Activated T-cell treated with anti-CD3 and anti-CD28 coated beads, Interleukin-2, amount 50 U/mL, for 4 hours (primary cell): ENCODE measurements at regions not wholly inside any gene's neighbourhood (a gene's known extent, or its start where the extent isn't known, plus 50 kb on each side); places are given as distances from the start of the nearest gene placed in this dataset.

Source experiments
- ATAC-seq, 2 donors: fragments of 200-7000 bp; cut with Tn5 transposase; one replicate each; pipeline ENCODE4 v1.10.0; 2021
- DNase-seq: peaks from one replicate; pipeline ENCODE4 v3.0.0-alpha.2; 2020
- H3K27me3 Mint-ChIP-seq: one replicate; pipeline ENCODE4 v1.8.0; 2021; ENCODE audit warnings: low read depth, mixed read lengths
- H3K36me3 Mint-ChIP-seq: one replicate; pipeline ENCODE4 v1.8.0; 2022; ENCODE audit warnings: mixed read lengths; ENCODE audit not compliant: insufficient read depth
- H3K4me1 Mint-ChIP-seq: one replicate; pipeline ENCODE4 v1.8.0; 2021; ENCODE audit warnings: low read depth, mixed read lengths
- H3K4me3 Mint-ChIP-seq: one replicate; pipeline ENCODE4 v1.8.0; 2021; ENCODE audit warnings: mild to moderate bottlenecking, moderate library complexity, mixed read lengths
- H3K9me3 Mint-ChIP-seq: one replicate; pipeline ENCODE4 v1.8.0; 2021; ENCODE audit warnings: mixed read lengths

DNA sequence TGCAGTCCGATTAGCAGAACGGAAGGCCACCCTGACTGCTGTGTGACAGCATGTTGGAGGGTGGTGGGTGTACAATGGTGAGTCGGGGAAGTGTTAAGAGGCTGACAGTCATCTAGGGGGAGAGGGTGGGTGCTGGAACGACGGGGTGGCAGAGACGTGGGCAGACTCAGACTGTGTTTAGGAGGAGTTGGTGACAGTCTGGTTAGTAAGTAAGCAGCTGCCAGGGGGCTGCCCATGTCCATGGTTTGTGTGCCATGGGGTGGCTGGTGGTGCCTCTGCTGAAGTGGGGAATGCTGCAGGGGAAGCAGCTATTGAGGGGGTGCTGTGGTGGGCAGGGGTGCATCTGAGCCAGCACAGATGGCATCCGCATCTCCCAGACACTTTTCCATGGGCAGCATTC lies 51.3 kb upstream of the BOD1 start:
- H3K4me1 Mint-ChIP-seq: no peaks in the 10 kb centered on the region
- ATAC-seq: no peak
- DNase-seq: no peak
- H3K4me3 Mint-ChIP-seq: no peak overlapping the region
- H3K27me3 Mint-ChIP-seq: peaks cover 5% of the 10 kb centered on the region
- no peaks in the 10 kb centered on the region for H3K9me3 Mint-ChIP-seq
- H3K36me3 Mint-ChIP-seq: no peaks in the 10 kb centered on the region

DNA sequence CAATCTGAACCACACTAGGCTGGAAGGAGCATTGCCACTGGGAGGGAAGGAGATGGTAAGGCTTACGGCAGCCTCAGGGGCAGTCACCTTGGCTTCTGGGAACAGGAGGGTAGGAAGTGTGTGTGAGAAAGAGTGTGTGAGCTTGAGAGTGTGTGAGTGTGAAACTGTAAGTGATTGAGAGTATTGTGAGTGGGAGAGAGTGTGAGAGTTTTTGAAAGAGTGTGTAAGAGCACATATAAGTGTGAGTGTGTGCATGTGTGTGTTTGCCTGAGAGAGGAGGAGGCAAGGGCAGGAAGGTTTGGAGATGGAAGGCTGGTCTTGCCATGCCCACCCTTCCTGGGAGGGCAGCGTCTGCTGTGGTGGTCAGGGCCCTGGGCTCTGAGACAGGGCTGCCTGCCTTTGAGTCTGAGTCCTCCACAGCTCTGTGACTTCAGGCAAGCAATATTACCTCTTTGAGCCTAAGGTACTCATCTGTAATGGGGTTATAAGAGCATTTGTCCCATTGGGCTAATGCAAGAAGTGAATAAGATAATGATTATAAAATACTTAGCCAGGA lies 51.9 kb upstream of the BOD1 start:
- no peak for ATAC-seq
- no peak for DNase-seq
- Mint-ChIP-seq H3K9me3 (no peaks in the 10 kb centered on the region), H3K27me3 (peaks cover 5% of the 10 kb centered on the region), H3K4me1 (no peaks in the 10 kb centered on the region), H3K36me3 (no peaks in the 10 kb centered on the region), H3K4me3 (no peak overlapping the region)

DNA sequence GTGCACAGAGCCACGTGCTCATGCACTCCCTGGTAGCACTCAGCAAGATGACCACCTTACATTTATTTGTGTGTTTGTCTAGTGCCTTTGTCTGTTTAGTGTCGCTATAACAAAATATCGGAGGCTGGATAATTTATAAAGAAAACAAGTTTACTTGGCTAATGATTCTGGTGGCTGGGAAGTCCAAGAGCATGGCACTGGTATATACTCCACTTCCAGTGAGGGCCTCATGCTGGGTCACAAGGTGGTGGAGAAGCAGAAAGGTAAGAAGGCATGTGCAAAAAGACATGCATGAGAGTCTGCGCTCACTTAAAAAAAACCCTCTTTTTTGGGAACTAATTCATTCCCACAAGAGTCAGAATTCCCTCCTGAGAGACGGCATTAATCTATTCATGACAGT lies 52.5 kb upstream of the BOD1 start:
- H3K4me1 Mint-ChIP-seq: no peaks in the 10 kb centered on the region
- ATAC-seq (no peak), DNase-seq (no peak)
- H3K4me3 Mint-ChIP-seq: no peak overlapping the region
- peaks cover 6% of the 10 kb centered on the region for H3K27me3 Mint-ChIP-seq
- H3K36me3 Mint-ChIP-seq: no peaks in the 10 kb centered on the region
- no peaks in the 10 kb centered on the region for H3K9me3 Mint-ChIP-seq

DNA sequence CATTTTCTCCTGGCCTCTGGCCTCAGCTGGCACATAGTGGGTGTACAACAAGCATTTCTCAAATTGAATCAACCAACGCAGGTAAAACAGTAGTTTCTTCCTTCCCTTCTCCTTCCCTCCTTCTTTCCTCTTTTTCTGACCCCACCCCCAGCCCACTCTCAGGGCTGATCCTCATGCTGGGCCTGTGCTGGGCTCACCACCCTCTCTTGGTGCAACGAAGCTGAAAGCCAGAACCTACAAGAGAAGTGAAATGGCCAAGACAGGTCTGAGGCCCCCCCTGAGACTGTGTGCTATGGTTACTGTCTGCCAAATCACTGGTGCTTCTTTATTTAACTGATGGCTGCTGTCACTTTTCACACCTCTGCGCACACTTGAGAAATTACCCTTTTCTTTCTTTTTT lies 53.0 kb upstream of the BOD1 start:
- no peaks in the 10 kb centered on the region for H3K4me1 Mint-ChIP-seq
- peaks cover 6% of the 10 kb centered on the region for H3K27me3 Mint-ChIP-seq
- H3K9me3 Mint-ChIP-seq: no peaks in the 10 kb centered on the region
- H3K4me3 Mint-ChIP-seq: no peak overlapping the region
- ATAC-seq (no peak), DNase-seq (no peak)
- no peaks in the 10 kb centered on the region for H3K36me3 Mint-ChIP-seq

DNA sequence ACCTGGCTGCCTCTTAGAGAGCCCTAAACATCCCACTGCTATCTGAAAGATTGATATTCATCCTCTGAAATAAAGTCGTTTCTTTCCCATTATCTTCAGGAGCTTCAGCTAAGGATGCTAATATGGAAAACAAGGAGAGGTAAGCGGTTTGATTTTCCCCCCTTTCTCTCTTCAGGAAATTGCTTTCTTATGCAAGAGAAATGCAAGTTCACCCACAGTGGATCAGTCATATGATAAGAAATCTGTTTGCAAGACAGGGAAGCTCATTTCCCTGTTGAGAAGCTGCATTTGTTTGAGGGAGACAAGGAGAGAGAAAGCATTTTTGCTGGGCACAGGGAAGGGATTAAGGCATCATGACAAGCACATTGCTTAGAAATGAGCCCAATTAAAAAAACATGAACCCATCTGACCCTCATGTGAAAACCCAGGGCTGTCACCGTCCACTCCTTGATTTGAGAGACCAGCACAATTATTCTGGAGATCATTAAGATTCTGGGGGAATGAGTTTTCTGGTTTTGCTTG lies 53.7 kb upstream of the BOD1 start:
- H3K4me3 Mint-ChIP-seq: no peak overlapping the region
- DNase-seq: no peak
- H3K4me1 Mint-ChIP-seq: no peaks in the 10 kb centered on the region
- ATAC-seq: no peak
- no peaks in the 10 kb centered on the region for H3K36me3 Mint-ChIP-seq
- H3K27me3 Mint-ChIP-seq: peaks cover 6% of the 10 kb centered on the region
- peaks cover 4% of the 10 kb centered on the region for H3K9me3 Mint-ChIP-seq

DNA sequence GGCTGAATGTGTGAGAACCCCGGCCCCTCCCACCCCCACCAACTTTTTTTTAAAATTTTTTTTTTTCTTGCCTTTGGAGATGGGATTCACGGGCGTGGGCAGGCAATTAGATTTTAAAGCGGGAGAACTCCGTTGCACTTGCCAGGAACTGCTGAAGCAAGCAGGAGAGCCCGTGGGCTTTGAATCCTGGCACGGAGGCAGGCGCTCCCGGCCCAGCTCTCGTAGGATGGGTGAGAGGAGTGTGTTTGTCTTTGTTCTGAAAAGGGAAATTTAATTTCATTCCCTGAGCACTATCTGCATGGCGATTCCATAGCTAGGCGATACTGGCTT lies 54.3 kb upstream of the BOD1 start:
- no peak for ATAC-seq
- no peaks in the 10 kb centered on the region for H3K36me3 Mint-ChIP-seq
- no peak for DNase-seq

DNA sequence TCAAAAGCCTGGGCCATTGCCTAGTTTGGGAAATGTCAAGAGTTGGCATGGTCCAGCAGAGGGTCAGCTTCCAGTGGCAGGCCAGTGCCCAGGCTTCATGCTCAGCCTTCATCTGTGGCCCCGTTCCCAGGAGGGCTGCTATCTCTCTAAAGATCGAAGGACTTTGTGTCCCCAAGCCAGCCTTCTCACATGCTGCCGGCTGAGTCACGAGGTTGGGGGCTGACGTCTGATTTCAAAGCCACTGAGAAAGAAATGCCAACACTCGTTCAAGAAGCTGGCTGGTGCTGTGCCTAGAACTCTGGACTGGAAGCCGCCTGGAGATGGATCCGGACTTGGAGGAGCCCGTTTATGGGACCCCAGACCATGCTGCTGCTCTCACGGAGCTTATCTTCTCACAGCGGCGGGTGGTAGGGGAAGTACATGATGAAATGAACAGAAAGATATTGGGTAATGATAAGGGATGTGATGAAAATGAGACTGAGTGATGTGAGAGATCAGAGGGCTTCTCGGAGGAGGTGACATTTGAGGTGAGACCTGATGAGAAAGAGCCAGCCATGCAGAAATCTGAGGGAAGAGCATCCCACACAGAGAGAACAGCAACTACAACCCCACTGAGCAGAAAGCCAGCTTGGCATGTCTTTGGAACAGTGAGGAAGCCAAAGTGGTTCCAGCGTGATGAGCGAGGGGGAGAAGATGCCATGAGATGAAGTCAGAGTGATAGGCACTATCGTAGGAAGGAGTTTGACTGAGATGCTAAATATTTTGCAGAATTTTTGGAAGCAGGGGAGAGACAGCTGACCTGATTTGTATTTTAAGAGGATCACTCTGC lies 54.9 kb upstream of the BOD1 start:
- peak in 1 of 2 donors; percentile 14 for ATAC-seq
- Mint-ChIP-seq H3K27me3 (peaks cover 6% of the 10 kb centered on the region), H3K4me3 (no peak overlapping the region), H3K4me1 (no peaks in the 10 kb centered on the region), H3K9me3 (peaks cover 11% of the 10 kb centered on the region), H3K36me3 (no peaks in the 10 kb centered on the region)
- DNase-seq: no peak

More for the DNA sequence above, 54.3 kb upstream of the BOD1 start:
- Mint-ChIP-seq H3K27me3 (peaks cover 6% of the 10 kb centered on the region), H3K4me3 (no peak overlapping the region), H3K4me1 (no peaks in the 10 kb centered on the region), H3K9me3 (peaks cover 6% of the 10 kb centered on the region)

DNA sequence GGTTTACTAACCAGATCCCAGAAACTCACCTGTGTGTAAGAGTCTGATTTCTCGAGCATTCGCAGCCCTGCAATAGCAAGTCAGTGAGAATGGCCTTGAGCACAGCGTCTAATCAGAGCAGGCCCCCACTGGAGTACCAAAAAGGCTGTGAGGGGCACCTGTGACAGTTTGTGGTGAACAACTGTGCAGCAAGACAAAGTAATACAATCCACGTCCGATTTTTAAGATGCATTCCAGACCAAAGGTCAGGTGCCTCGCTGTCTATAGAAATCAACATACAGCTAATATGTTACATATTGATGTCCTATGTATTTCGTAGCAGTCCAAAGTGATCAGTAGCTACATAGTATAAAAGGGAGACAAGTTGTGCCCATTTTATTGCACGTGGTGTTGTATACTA lies 55.7 kb upstream of the BOD1 start:
- H3K9me3 Mint-ChIP-seq: peaks cover 11% of the 10 kb centered on the region
- no peak for ATAC-seq

DNA sequence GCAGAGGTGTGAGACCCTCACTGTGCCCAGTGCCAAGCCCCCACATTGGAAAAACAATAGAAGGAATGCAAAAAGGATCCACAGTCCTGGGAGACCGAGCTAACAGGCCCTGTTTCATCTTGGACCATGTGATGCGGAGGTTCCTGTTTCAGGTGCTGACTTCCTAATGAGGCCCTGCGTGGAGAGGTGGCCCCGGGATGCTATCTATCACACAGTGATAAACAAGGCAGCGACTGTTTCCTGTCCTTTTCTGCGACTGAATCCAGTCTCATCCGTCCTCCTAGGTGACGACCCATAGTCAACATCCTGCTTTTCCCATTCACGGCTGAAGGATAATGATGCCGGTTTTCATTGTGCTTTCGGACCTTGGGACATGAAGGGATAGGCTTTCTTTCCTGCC lies 56.4 kb upstream of the BOD1 start:
- H3K4me1 Mint-ChIP-seq: no peaks in the 10 kb centered on the region
- H3K9me3 Mint-ChIP-seq: peaks cover 11% of the 10 kb centered on the region
- peaks cover 6% of the 10 kb centered on the region for H3K27me3 Mint-ChIP-seq
- DNase-seq (no peak), ATAC-seq (no peak)
- H3K36me3 Mint-ChIP-seq: no peaks in the 10 kb centered on the region
- no peak overlapping the region for H3K4me3 Mint-ChIP-seq

More for the DNA sequence above, 55.7 kb upstream of the BOD1 start:
- Mint-ChIP-seq H3K36me3 (no peaks in the 10 kb centered on the region), H3K4me3 (no peak overlapping the region), H3K27me3 (peaks cover 6% of the 10 kb centered on the region), H3K4me1 (no peaks in the 10 kb centered on the region)
- DNase-seq: no peak

DNA sequence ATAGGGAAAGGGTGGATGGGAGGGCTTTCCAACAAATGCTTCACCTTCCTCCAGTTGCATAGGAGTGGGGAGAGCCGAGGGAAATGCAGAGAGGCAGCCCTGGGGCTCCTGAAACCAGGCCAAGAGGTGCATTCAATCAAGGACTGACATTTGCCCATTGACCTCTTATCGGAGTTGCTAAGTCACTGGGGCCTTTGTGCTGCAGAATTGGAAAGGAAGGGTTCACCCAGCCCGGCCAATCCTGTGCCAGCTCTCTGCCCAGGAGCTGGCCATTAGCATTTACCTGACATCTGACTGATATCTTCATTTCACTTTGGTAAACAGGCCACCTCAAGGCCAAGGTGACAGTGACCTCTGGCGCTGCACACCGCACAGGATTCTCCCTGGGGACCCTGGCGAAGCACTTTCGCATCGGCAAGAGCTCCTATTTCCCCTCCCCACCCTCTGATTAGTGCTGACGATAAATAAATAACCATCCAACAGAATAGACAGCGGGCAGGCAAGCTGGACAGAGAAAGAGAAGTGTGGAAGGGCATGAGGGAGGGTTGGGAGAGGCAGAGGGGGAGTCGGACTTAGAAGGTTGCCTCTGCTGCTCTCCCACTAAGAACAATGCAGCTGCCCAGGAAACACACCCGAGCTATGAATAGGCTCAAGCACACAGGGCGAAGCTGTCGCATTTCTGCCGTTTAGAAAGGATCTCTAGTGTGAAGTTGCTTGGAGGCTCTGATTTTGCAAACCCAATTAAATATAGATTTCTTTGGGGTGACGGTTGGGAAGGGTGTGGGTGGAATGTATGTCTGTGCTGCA lies 57.0 kb upstream of the BOD1 start:
- H3K36me3 Mint-ChIP-seq: no peaks in the 10 kb centered on the region
- peaks cover 11% of the 10 kb centered on the region for H3K9me3 Mint-ChIP-seq
- no peaks in the 10 kb centered on the region for H3K4me1 Mint-ChIP-seq
- ATAC-seq (no peak), DNase-seq (no peak)
- no peak overlapping the region for H3K4me3 Mint-ChIP-seq
- peaks cover 6% of the 10 kb centered on the region for H3K27me3 Mint-ChIP-seq

DNA sequence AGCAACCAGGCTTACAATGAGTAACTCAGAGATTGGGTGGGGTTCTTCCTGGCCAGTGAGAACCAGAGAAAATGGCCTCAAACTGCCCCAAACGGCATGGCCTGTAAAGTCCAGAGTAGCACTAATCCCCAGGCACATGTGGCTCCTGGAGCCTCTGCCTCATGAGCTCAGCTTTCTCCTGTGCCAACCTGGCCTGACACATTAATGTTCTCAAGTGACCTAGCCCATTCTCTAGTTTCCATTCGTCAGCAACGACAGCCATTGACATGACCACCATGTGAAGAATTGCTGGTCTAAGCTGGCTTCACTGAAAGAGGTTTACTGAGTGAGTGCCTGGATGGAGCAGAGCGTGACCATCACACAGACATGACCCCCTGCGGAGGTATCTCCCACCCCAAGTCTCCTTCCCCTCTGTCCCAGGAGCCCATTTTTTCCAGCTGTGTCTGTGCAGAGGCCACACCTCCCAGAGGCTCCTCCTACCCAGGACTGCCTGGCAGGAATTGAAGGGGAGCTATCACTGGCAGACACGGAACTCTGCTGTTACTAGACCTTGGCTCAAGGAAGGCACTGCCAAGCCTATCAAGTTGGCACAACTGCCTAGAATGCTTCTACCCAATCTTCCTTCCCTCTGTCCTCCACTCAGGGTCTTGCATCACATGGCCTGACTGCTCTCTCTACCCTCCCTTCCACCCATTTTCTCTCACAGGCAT lies 59.0 kb upstream of the BOD1 start:
- no peaks in the 10 kb centered on the region for H3K36me3 Mint-ChIP-seq
- H3K4me1 Mint-ChIP-seq: no peaks in the 10 kb centered on the region
- no peak for DNase-seq
- no peak overlapping the region for H3K4me3 Mint-ChIP-seq
- ATAC-seq: no peak
- peaks cover 6% of the 10 kb centered on the region for H3K27me3 Mint-ChIP-seq
- H3K9me3 Mint-ChIP-seq: peaks cover 11% of the 10 kb centered on the region

DNA sequence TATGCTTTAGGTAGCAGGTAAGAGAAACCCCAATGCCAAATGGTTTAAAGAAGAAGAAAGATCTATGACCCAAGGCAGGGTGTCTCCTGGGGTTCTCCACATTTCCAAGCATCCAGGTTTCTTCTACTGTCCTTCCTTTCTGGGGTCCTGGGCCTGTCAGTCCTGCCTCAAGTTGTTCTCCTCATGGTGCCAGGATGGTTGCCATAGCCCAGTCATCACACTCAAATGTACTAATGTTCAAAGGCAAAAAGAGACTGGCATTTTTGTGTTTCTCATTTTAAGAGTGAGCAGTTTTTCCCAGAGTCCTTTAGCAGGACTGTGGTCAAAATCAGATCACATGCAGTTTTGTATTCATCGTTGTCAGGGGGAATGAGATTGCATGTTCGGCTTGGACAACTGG lies 59.9 kb upstream of the BOD1 start:
- no peak for ATAC-seq
- Mint-ChIP-seq H3K27me3 (peaks cover 6% of the 10 kb centered on the region), H3K36me3 (no peaks in the 10 kb centered on the region), H3K9me3 (peaks cover 11% of the 10 kb centered on the region), H3K4me1 (no peaks in the 10 kb centered on the region), H3K4me3 (no peak overlapping the region)
- no peak for DNase-seq

DNA sequence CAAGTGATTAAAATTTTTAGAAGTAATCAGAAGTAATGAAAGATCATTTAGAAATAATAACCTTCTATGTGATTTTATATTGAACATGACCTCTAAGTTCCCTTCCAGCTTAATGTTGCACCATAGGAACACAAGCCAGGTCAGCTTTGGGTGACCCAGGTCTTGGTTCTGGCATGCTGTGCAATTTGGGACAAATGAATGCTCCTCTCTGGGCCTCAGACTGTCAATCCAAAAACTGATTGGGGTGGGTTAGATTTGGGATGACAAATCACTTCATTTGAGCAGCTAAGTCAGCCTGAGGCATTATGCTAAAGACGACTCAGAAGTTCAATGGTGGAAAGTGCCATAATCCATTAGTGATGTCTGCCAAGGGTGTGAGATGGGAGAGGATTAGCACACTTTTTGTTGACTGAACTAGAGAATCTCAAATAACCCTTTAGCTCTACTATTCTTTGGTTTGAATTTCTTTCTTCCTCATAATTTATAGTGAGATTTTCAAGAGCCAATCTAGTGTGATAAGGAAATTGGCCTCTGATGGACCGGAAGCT lies 60.7 kb upstream of the BOD1 start:
- no peaks in the 10 kb centered on the region for H3K4me1 Mint-ChIP-seq
- H3K27me3 Mint-ChIP-seq: peaks cover 1% of the 10 kb centered on the region
- H3K36me3 Mint-ChIP-seq: no peaks in the 10 kb centered on the region
- DNase-seq (no peak), ATAC-seq (no peak)
- no peak overlapping the region for H3K4me3 Mint-ChIP-seq
- peaks cover 11% of the 10 kb centered on the region for H3K9me3 Mint-ChIP-seq
